ENCODE measurements at regions not wholly inside any gene's neighbourhood (a gene's known extent, or its start where the extent isn't known, plus 50 kb on each side); places are given as distances from the start of the nearest gene placed in this dataset.

- DNase-seq: no peak
Observed at GRCh38 chr12:22993609-22994315, 368.8 kb downstream of the ETNK1 start.

DNA sequence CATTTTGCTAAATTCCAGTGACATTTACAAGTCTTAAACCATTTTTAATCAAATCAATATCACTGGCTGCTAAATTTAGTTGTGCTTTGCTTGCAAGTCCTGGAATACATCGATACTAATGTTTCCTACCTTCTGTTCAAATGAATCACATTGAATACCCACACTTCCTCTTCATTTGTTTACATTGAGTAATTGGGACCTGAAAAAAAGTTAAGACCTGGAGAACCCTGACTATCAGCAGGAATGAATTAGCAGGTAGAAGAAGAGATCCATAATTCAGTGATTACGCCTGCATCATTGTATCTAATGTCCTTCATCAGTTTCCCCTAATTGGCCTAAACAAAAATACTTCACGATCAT, 369.3 kb downstream of the ETNK1 start:
- DNase-seq: no peak

DNA sequence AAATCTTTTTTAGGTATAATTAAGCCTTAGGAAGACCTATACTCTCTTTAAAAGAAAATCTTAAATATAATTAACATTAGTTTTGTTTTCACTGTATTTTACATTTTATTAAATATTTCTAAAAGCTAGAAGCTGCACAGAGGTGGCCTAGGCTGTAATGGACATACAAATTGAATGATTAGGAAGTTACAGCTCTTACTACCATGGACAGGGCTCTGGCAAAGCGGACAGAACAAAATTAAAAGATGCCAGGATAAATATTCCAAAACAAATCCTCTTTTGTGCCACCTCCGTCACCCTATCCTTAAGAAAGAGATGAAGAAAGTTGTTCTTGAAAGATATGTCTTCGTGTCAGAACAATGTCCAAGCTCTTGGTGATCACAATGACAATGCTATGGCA, 376.5 kb downstream of the ETNK1 start:
- no peak for DNase-seq

DNA sequence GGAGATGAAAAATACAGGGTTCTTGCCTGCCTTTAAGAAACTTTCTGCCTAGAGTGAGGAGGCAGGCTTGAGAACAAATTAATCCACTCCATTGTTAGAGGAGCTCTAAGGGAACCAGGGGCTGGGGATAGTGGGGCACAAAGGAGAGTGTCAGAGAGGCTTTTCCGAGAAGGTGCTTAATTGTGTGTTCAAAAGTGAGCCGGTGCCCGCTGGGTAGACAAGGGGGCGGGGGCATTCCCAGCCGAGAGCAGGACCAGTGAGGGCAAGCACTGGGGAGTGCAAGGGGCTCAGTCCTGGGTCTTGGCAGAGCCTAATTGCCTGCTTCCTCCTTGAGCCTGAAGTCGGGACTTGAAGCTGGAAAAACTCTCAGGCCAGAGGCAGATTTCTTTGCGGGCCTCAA, 377.4 kb downstream of the ETNK1 start:
- DNase-seq: no peak

- no peak for DNase-seq
Observed at GRCh38 chr12:23004473-23005020, 379.6 kb downstream of the ETNK1 start.

- DNase-seq: no peak
Observed at GRCh38 chr12:23005387-23005786, 380.4 kb downstream of the ETNK1 start.

- no peak for DNase-seq
Observed at GRCh38 chr12:23006413-23006812, 381.4 kb downstream of the ETNK1 start.

DNA sequence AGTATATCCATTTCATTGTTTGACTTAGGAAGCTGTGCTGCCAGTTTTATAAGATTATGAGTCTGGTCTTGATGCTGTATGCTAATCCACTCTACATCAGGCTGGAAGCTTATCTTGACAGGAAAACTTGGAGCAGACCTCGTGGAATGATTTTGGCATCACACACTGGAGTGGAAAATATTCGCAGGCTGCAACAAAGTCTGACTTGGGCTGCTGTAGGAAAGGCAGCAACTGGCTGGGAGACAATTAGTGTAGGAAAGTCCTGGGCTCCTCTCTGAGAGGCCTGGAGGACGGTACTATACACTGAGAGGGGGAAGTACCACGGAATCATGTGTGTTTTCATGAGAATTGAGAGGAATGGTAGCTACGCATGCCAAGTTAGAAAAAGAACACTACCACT, 383.7 kb downstream of the ETNK1 start:
- no peak for DNase-seq

DNA sequence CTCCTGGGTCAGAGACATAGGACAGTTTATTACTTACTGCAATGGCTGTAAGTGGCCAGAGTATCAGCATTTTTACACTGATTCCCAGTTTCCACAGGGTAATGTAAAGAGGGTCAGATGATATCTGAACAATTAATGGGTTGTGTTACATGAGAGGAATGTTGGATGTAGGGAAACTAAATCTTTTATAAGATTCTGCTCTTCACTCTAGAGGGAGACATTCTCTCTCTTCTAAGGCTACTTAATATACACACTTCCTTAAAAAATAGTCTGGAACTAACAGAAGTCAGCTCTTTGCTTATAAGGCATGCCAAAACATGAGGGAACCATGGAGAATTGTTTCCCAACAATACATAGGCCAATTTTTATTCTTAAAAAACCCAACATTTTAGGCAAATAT, 389.8 kb downstream of the ETNK1 start:
- DNase-seq: no peak

- DNase-seq: no peak
Observed at GRCh38 chr12:23025372-23026016, 400.5 kb downstream of the ETNK1 start.

GRCh38 chr12:23028158-23028802, 403.3 kb downstream of the ETNK1 start:
- DNase-seq: no peak

GRCh38 chr12:23029185-23029584, 404.2 kb downstream of the ETNK1 start:
- DNase-seq: no peak

DNA sequence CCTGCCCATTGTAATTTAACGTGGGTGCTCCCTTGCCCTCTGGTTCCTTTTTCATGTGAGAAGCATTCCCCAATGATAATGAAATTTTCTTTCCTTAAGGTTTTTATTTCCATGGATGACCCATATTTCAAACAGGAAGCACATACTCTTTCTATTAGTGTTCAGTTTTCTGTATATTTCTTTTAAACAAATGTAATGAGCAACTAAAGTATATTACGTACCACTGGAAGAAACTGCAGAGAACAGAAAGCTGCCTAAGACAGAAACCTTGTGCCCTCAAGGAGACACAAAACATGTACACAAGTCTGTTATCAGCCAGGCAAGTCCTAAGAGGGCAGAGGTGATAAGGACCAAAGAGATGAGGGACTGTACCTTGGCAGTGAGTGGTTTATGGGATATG, 414.9 kb downstream of the ETNK1 start:
- no peak for DNase-seq

DNA sequence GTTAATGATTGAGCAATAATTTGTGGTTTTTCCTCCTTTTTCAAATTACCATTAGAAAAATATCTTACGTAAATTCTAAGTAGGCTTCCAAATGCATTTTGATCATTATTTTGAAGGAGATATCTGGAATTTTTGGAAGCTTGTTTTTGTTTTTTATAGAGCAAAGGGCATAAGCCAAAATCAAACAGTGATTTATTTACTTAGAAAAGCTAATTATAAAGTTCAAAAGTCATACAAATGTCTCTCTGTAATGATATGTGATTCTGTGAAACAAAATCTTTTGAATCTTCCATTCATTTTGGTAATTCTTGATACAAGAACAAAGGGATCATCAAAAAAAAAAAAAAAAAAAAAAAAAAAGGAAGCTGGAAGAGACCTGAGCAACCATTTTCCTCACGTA, 416.8 kb downstream of the ETNK1 start:
- no peak for DNase-seq

GRCh38 chr12:23043646-23044045, 418.7 kb downstream of the ETNK1 start:
- DNase-seq: no peak

GRCh38 chr12:23049180-23049579, 424.2 kb downstream of the ETNK1 start:
- DNase-seq: no peak

- no peak for DNase-seq
Observed at GRCh38 chr12:23055004-23055403, 430.0 kb downstream of the ETNK1 start.

- no peak for DNase-seq
Observed at GRCh38 chr12:23057571-23057970, 432.6 kb downstream of the ETNK1 start.

DNA sequence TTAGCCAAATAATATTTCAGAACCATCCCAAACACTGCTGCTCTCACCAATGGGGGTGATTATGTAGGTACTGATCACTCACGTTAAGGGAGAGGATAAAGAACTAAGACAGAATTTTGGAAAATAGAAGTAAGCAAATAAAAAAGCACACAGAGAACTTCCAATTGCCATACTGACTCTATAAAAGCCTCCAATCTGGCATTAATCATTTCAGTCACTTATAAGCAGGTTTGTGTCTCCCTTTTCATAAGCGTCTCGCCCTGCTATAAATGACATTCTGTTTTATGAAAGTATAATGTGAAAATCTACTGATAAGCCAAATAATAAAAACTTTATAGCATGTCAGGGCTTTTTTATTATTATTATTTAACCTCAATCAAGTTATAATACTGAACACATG, 435.2 kb downstream of the ETNK1 start:
- no peak for DNase-seq

GRCh38 chr12:23063206-23063605, 438.2 kb downstream of the ETNK1 start:
- no peak for DNase-seq

DNA sequence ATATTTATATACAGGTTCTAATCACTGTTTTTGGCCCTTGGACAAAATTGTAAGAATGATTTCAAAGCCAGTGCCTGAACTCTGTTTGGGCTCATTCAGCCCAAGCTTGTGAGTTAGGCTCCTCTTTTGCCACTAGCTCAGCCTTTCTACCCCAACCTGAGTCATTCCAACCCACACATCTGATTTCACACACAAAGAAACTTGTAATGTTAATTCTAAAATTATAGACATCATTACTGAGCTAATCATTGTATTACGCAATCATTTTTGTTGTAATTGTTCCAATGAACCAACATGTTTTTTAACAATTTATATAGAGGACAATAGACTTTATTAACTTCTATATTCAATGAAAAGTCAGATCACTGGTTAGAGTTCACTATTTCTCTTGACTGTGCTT, 441.1 kb downstream of the ETNK1 start:
- DNase-seq: no peak

- DNase-seq: no peak
Observed at GRCh38 chr12:23083267-23083666, 458.3 kb downstream of the ETNK1 start.

GRCh38 chr12:23084236-23084995, 459.4 kb downstream of the ETNK1 start:
- DNase-seq: no peak
